HCT116 (cell line): ENCODE measurements at regions not wholly inside any gene's neighbourhood (a gene's known extent, or its start where the extent isn't known, plus 50 kb on each side); places are given as distances from the start of the nearest gene placed in this dataset.

Source experiments
- ATAC-seq: fragments of 200-7000 bp; cut with Tn5 transposase; 2 replicates; pipeline ENCODE4 v1.9.1; 2020; ENCODE audit warnings: mild to moderate bottlenecking, moderate library complexity
- BruUV-seq: library from RNA; stranded (reverse); fragments of 400-500 nt; replicated peaks from 2 replicates; lab custom pipeline; 2021; lab: Mats Ljungman, UMichigan
- CTCF ChIA-PET: fragments of 300-600 bp; sonication (Branson Sonifier 250); formaldehyde crosslinking; loops from one replicate; lab custom pipeline; 2021; ENCODE audit warnings: antibody characterized with exemption; lab: Charles Lee
- POLR2A ChIA-PET: fragments of 300-600, 350-600 bp; sonication (Branson Sonifier 250); formaldehyde crosslinking; loops from one replicate; lab custom pipeline; 2021; ENCODE audit warnings: antibody characterized with exemption; lab: Charles Lee
- RAD21 ChIA-PET, 2 experiments: fragments of 300-600 bp; sonication (Branson Sonifier 250); formaldehyde crosslinking; loops; one replicate each; lab custom pipeline; 2023; ENCODE audit warnings: low total read pairs in 2 of 2; ENCODE audit not compliant: uncharacterized antibody in 2 of 2, unreplicated experiment in 2 of 2, low non-redundant PET in 1 of 2; lab: Charles Lee
- DNase-seq: peaks from one replicate; pipeline ENCODE4 v3.0.0-alpha.2; 2010; ENCODE audit warnings: low read depth, low spot score
- H2AFZ ChIP-seq: fragments of 200-600 bp; shearing (Covaris generic), sonication (generic); 2 replicates; pipeline ENCODE4 v1.6.1; 2017; ENCODE audit warnings: low read depth, mixed run types, mixed read lengths, antibody characterized with exemption, low read length; ENCODE audit not compliant: poor library complexity, severe bottlenecking
- H3K27ac ChIP-seq: 2 replicates; pipeline ENCODE4 v1.5.1; 2012; ENCODE audit warnings: low read depth, low read length
- H3K27me3 ChIP-seq: fragments of 200-600 bp; sonication (generic); 2 replicates; pipeline ENCODE4 v1.6.1; 2016; ENCODE audit warnings: mixed run types, low read length, mixed read lengths; ENCODE audit not compliant: insufficient read depth
- H3K36me3 ChIP-seq, 2 experiments: fragments of 200-500 bp in 1 of 2; fragments of 200-600 bp in 1 of 2; sonication (Bioruptor generic) in 1 of 2; sonication (generic) in 1 of 2; 2 replicates each; pipeline versions ENCODE4 v1.5.1 to v1.6.1; 2014 to 2016; ENCODE audit warnings: low read length in 2 of 2, inconsistent platforms in 1 of 2, mixed read lengths in 1 of 2, mixed run types in 1 of 2; ENCODE audit not compliant: insufficient read depth in 2 of 2, control insufficient read depth in 1 of 2
- H3K4me1 ChIP-seq, 2 experiments: fragments of 200-600 bp in 1 of 2; sonication (generic) in 1 of 2; 2 replicates each; pipeline versions ENCODE4 v1.5.1 to v1.6.1; 2012 to 2017; ENCODE audit warnings: low read length in 2 of 2, inconsistent platforms in 1 of 2, mild to moderate bottlenecking in 1 of 2, mixed read lengths in 1 of 2, mixed run types in 1 of 2, moderate library complexity in 1 of 2; ENCODE audit not compliant: insufficient read depth in 2 of 2, control insufficient read depth in 1 of 2
- H3K4me2 ChIP-seq: fragments of 200-600 bp; sonication (generic); 2 replicates; pipeline ENCODE4 v1.6.1; 2017; ENCODE audit warnings: mixed run types, low read length, mixed read lengths
- H3K4me3 ChIP-seq, 2 experiments: fragments of 200-600 bp in 1 of 2; sonication (generic) in 1 of 2; replicated peaks in 1 of 2; 2 replicates each; pipeline ENCODE4 v1.5.1; 2011 to 2016; ENCODE audit warnings: low read length in 2 of 2, control low read depth in 1 of 2, low read depth in 1 of 2, mild to moderate bottlenecking in 1 of 2, mixed read lengths in 1 of 2, mixed run types in 1 of 2
- H3K79me2 ChIP-seq: fragments of 200-600 bp; sonication (generic); 2 replicates; pipeline ENCODE4 v1.6.1; 2017; ENCODE audit warnings: mild to moderate bottlenecking, mixed run types, low read length, moderate library complexity, mixed read lengths; ENCODE audit not compliant: insufficient read depth
- H3K9ac ChIP-seq: fragments of 200-600 bp; sonication (generic); 2 replicates; pipeline ENCODE4 v1.6.1; 2016; ENCODE audit warnings: low read length, mixed read lengths
- H3K9me2 ChIP-seq: fragments of 200-600 bp; sonication (generic), shearing (Covaris generic); 2 replicates; pipeline ENCODE4 v1.6.1; 2017; ENCODE audit warnings: mixed run types, mild to moderate bottlenecking, moderate library complexity; ENCODE audit not compliant: insufficient read depth
- H3K9me3 ChIP-seq, 2 experiments: fragments of 200-500 bp in 1 of 2; fragments of 200-600 bp in 1 of 2; sonication (Bioruptor generic) in 1 of 2; sonication (generic) in 1 of 2; 2 replicates each; pipeline ENCODE4 v1.6.1; 2014 to 2017; ENCODE audit warnings: low read length in 2 of 2, mixed read lengths in 2 of 2, inconsistent platforms in 1 of 2, low read depth in 1 of 2, mild to moderate bottlenecking in 1 of 2, mixed run types in 1 of 2, moderate library complexity in 1 of 2; ENCODE audit not compliant: control insufficient read depth in 1 of 2, insufficient read depth in 1 of 2
- H4K20me1 ChIP-seq: fragments of 200-600 bp; sonication (generic), shearing (Covaris generic); 2 replicates; pipeline ENCODE4 v1.6.1; 2017; ENCODE audit warnings: mixed run types, mild to moderate bottlenecking, moderate library complexity; ENCODE audit not compliant: insufficient read depth
- EGR1 ChIP-seq: IDR thresholded peaks from 2 replicates; pipeline ENCODE4 v1.6.1; 2012; ENCODE audit warnings: low read depth
- ELF1 ChIP-seq: IDR thresholded peaks from 2 replicates; pipeline ENCODE4 v1.6.1; 2012; ENCODE audit warnings: low read depth, borderline replicate concordance
- SIN3A ChIP-seq: IDR thresholded peaks from 2 replicates; pipeline ENCODE4 v1.6.1; 2012; ENCODE audit warnings: low read depth
- SP1 ChIP-seq: IDR thresholded peaks from 2 replicates; pipeline ENCODE4 v1.6.1; 2012; ENCODE audit warnings: low read depth
- SRF ChIP-seq: IDR thresholded peaks from 2 replicates; pipeline ENCODE4 v1.6.1; 2012; ENCODE audit warnings: low read depth
- ZFX ChIP-seq: fragments of 450-650 bp; IDR thresholded peaks from 2 replicates; pipeline ENCODE4 v1.6.1; 2017
- intact Hi-C: fragments of 100-400 bp; cut with micrococcal nuclease; formaldehyde crosslinking; loops from 2 replicates; pipeline ENCODE4 v1.10.0; 2022
- TF ChIP-seq, protein P1 (sequence below): IDR thresholded peaks from 2 replicates; pipeline ENCODE4 v1.6.1; 2012; ENCODE audit warnings: low read depth
- TF ChIP-seq, protein P2 (sequence below): IDR thresholded peaks from 2 replicates; pipeline ENCODE4 v1.6.1; 2012

DNA sequence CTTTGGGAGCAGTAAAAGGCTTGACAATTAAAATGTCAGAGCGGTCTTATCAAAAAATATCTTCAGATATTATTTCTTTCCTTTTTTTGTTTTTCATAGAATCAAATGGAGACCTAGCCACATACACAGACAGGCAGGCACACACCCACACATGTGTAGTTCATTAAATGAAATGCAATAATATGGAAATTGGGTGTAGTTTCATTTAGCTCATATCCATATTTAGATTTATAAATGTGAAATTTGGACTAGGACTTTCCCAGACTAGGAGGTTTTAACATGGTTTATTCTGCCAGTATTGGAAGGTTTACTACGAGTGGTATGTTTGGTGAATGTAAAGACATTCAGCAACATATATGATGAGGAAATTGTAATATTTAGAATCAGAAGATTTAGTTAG lies 277.7 kb upstream of the NT5E start:
- no peak overlapping the region for H3K4me2 ChIP-seq
- no peak overlapping the region for H3K27ac ChIP-seq
- no peak for DNase-seq
- no peak for ATAC-seq
- H3K4me1 ChIP-seq, result no peaks in the 10 kb centered on the region
- RAD21 ChIA-PET, result no interaction called here
- H3K4me3 ChIP-seq, result no peak overlapping the region
- H3K9me2 ChIP-seq, result no peaks in the 10 kb centered on the region
- H4K20me1 ChIP-seq, result no peaks in the 10 kb centered on the region
- CTCF ChIA-PET, result no interaction called here
- no peak overlapping the region for H3K9ac ChIP-seq
- intact Hi-C loops, result no loop called here
- H3K27me3 ChIP-seq, result no peaks in the 10 kb centered on the region; the same call in 1 of the 2 replicates
- H3K79me2 ChIP-seq, result no peaks in the 10 kb centered on the region
- H2AFZ ChIP-seq, result no peak overlapping the region
- BruUV-seq, result no TSS peak
- TF ChIP-seq SRF (no peak), ELF1 (no peak), EGR1 (no peak), ZFX (no peak), SIN3A (no peak), SP1 (no peak)
- TF ChIP-seq, protein P1, sequence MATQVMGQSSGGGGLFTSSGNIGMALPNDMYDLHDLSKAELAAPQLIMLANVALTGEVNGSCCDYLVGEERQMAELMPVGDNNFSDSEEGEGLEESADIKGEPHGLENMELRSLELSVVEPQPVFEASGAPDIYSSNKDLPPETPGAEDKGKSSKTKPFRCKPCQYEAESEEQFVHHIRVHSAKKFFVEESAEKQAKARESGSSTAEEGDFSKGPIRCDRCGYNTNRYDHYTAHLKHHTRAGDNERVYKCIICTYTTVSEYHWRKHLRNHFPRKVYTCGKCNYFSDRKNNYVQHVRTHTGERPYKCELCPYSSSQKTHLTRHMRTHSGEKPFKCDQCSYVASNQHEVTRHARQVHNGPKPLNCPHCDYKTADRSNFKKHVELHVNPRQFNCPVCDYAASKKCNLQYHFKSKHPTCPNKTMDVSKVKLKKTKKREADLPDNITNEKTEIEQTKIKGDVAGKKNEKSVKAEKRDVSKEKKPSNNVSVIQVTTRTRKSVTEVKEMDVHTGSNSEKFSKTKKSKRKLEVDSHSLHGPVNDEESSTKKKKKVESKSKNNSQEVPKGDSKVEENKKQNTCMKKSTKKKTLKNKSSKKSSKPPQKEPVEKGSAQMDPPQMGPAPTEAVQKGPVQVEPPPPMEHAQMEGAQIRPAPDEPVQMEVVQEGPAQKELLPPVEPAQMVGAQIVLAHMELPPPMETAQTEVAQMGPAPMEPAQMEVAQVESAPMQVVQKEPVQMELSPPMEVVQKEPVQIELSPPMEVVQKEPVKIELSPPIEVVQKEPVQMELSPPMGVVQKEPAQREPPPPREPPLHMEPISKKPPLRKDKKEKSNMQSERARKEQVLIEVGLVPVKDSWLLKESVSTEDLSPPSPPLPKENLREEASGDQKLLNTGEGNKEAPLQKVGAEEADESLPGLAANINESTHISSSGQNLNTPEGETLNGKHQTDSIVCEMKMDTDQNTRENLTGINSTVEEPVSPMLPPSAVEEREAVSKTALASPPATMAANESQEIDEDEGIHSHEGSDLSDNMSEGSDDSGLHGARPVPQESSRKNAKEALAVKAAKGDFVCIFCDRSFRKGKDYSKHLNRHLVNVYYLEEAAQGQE, result no peak
- TF ChIP-seq, all 23 proteins: peak for 0
- POLR2A ChIA-PET, result no interaction called here
- no peaks in the 10 kb centered on the region for H3K36me3 ChIP-seq
- no peaks in the 10 kb centered on the region for H3K9me3 ChIP-seq

DNA sequence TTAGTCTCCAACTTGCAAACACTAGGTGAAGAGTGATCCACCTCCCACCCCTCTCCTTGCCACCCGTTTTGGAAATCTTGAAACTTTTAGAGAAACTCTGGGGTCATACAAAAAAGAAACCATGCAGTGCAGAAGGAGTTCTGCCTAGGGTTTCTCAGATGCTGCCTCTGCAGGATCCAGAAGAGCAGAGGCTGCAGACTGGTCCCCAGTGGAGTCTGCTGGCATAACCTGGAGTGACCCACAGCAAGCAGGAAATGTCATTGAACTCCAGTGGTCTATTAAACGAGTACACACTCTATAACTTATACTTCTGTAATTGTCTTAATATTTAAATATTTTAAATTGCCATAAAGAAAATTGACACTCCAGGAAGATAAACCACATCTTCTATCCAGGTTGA lies 280.7 kb upstream of the NT5E start:
- Histone ChIP-seq H3K4me3 (no peak overlapping the region), H3K27ac (no peak overlapping the region), H3K9me3 (no peaks in the 10 kb centered on the region), H3K4me1 (no peaks in the 10 kb centered on the region), H3K4me2 (no peak overlapping the region), H4K20me1 (no peaks in the 10 kb centered on the region), H3K79me2 (no peaks in the 10 kb centered on the region), H3K9ac (no peak overlapping the region), H2AFZ (no peak overlapping the region), H3K27me3 (peaks cover 5% of the 10 kb centered on the region; the same call in 1 of the 2 replicates), H3K9me2 (no peaks in the 10 kb centered on the region), H3K36me3 (no peaks in the 10 kb centered on the region)
- intact Hi-C loops, result no loop called here
- POLR2A ChIA-PET, result no interaction called here
- DNase-seq, result no peak
- CTCF ChIA-PET, result no interaction called here
- RAD21 ChIA-PET, result no interaction called here
- no TSS peak for BruUV-seq
- TF ChIP-seq, protein P2, sequence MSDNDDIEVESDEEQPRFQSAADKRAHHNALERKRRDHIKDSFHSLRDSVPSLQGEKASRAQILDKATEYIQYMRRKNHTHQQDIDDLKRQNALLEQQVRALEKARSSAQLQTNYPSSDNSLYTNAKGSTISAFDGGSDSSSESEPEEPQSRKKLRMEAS, result no peak
- ATAC-seq, result no peak
